ENCODE measurements at regions not wholly inside any gene's neighbourhood (a gene's known extent, or its start where the extent isn't known, plus 50 kb on each side); places are given as distances from the start of the nearest gene placed in this dataset.
"Not testable (repeated sequence)": the region's sequence is repeated elsewhere in the genome, so short reads cannot be mapped to it uniquely, and the experiment has no call there.

- no peak overlapping the region for H3K27ac Mint-ChIP-seq (ENCODE audit: unreplicated experiment)
- no peak overlapping the region for H3K4me3 Mint-ChIP-seq
- H3K36me3 Mint-ChIP-seq (ENCODE audit: low read depth), result no peaks in the 10 kb centered on the region
- no peak for TF ChIP-seq CTCF (conservative IDR thresholded peaks at IDR 0.05)
- peaks cover 9% of the 10 kb centered on the region for H3K27me3 Mint-ChIP-seq (ENCODE audit: low read depth)
- no peaks in the 10 kb centered on the region for H3K9me3 Mint-ChIP-seq
- H3K4me1 Mint-ChIP-seq, result no peaks in the 10 kb centered on the region
- no peak for DNase-seq (ENCODE audit: low read depth, low spot score)
These were observed 137.5 kb upstream of the PRR23C start for GRCh38 chr3:139182143-139182542.

GRCh38 chr3:139182598-139182997 is 137.9 kb upstream of the PRR23C start:
- H3K9me3 Mint-ChIP-seq, result no peaks in the 10 kb centered on the region
- H3K27ac Mint-ChIP-seq (ENCODE audit: unreplicated experiment), result no peak overlapping the region

GRCh38 chr3:139185527-139185926 is 140.8 kb upstream of the PRR23C start:
- Mint-ChIP-seq H3K4me1 (no peaks in the 10 kb centered on the region), H3K27ac (ENCODE audit: unreplicated experiment) (no peak overlapping the region), H3K4me3 (no peak overlapping the region), H3K27me3 (ENCODE audit: low read depth) (no peaks in the 10 kb centered on the region), H3K9me3 (no peaks in the 10 kb centered on the region), H3K36me3 (ENCODE audit: low read depth) (no peaks in the 10 kb centered on the region)
- DNase-seq (ENCODE audit: low read depth, low spot score), result no peak
- TF ChIP-seq CTCF (conservative IDR thresholded peaks at IDR 0.05), result no peak

More at GRCh38 chr3:139182598-139182997, 137.9 kb upstream of the PRR23C start:
- Mint-ChIP-seq H3K36me3 (ENCODE audit: low read depth) (no peaks in the 10 kb centered on the region), H3K27me3 (ENCODE audit: low read depth) (peaks cover 6% of the 10 kb centered on the region), H3K4me1 (no peaks in the 10 kb centered on the region), H3K4me3 (no peak overlapping the region)
- DNase-seq (ENCODE audit: low read depth, low spot score), result no peak
- TF ChIP-seq CTCF (conservative IDR thresholded peaks at IDR 0.05), result no peak

- no peaks in the 10 kb centered on the region for H3K36me3 Mint-ChIP-seq (ENCODE audit: low read depth)
- H3K27ac Mint-ChIP-seq (ENCODE audit: unreplicated experiment), result no peak overlapping the region
- TF ChIP-seq CTCF (conservative IDR thresholded peaks at IDR 0.05), result no peak
- no peaks in the 10 kb centered on the region for H3K4me1 Mint-ChIP-seq
- DNase-seq (ENCODE audit: low read depth, low spot score), result no peak
- H3K27me3 Mint-ChIP-seq (ENCODE audit: low read depth), result no peaks in the 10 kb centered on the region
- no peaks in the 10 kb centered on the region for H3K9me3 Mint-ChIP-seq
- no peak overlapping the region for H3K4me3 Mint-ChIP-seq
These were observed 142.5 kb upstream of the PRR23C start for GRCh38 chr3:139187154-139187553.

- H3K4me3 Mint-ChIP-seq, result no peak overlapping the region
- no peaks in the 10 kb centered on the region for H3K4me1 Mint-ChIP-seq
- H3K9me3 Mint-ChIP-seq, result no peaks in the 10 kb centered on the region
- H3K27me3 Mint-ChIP-seq (ENCODE audit: low read depth), result no peaks in the 10 kb centered on the region
- DNase-seq (ENCODE audit: low read depth, low spot score), result no peak
- H3K27ac Mint-ChIP-seq (ENCODE audit: unreplicated experiment), result no peak overlapping the region
- no peak for TF ChIP-seq CTCF (conservative IDR thresholded peaks at IDR 0.05)
- no peaks in the 10 kb centered on the region for H3K36me3 Mint-ChIP-seq (ENCODE audit: low read depth)
These were observed 143.0 kb upstream of the PRR23C start for GRCh38 chr3:139187648-139188047.

- no peaks in the 10 kb centered on the region for H3K4me1 Mint-ChIP-seq
- DNase-seq (ENCODE audit: low read depth, low spot score), result no peak
- H3K27me3 Mint-ChIP-seq (ENCODE audit: low read depth), result peaks cover 2% of the 10 kb centered on the region
- peaks cover 4% of the 10 kb centered on the region for H3K9me3 Mint-ChIP-seq
- H3K4me3 Mint-ChIP-seq, result no peak overlapping the region
- H3K36me3 Mint-ChIP-seq (ENCODE audit: low read depth), result no peaks in the 10 kb centered on the region
- H3K27ac Mint-ChIP-seq (ENCODE audit: unreplicated experiment), result no peak overlapping the region
- no peak for TF ChIP-seq CTCF (conservative IDR thresholded peaks at IDR 0.05)
These were observed 145.3 kb upstream of the PRR23C start for GRCh38 chr3:139189943-139190342.

- not testable (repeated sequence) for H3K4me1 Mint-ChIP-seq
- H3K9me3 Mint-ChIP-seq, result peaks cover 14% of the 10 kb centered on the region
These were observed 149.4 kb upstream of the MRPS22 start for GRCh38 chr3:139194421-139194820.

GRCh38 chr3:139196146-139196545 is 147.7 kb upstream of the MRPS22 start:
- not testable (repeated sequence) for DNase-seq (ENCODE audit: low read depth, low spot score); H3K27me3 Mint-ChIP-seq (ENCODE audit: low read depth); H3K27ac Mint-ChIP-seq (ENCODE audit: unreplicated experiment); H3K4me3 Mint-ChIP-seq; H3K36me3 Mint-ChIP-seq (ENCODE audit: low read depth); H3K4me1 Mint-ChIP-seq
- peaks cover 14% of the 10 kb centered on the region for H3K9me3 Mint-ChIP-seq

More at GRCh38 chr3:139194421-139194820, 149.4 kb upstream of the MRPS22 start:
- H3K36me3 Mint-ChIP-seq (ENCODE audit: low read depth); H3K4me3 Mint-ChIP-seq; H3K27ac Mint-ChIP-seq (ENCODE audit: unreplicated experiment); H3K27me3 Mint-ChIP-seq (ENCODE audit: low read depth); DNase-seq (ENCODE audit: low read depth, low spot score): not testable (repeated sequence)

All from neural crest cell (in vitro differentiated cells).